Endothelial cell of umbilical vein (primary cell): ENCODE measurements at regions not wholly inside any gene's neighbourhood (a gene's known extent, or its start where the extent isn't known, plus 50 kb on each side); places are given as distances from the start of the nearest gene placed in this dataset.

Experiments
- BruUV-seq: library from RNA; stranded (reverse); fragments of 400-500 nt; replicated peaks from 2 replicates; lab custom pipeline; 2021; lab: Mats Ljungman, UMichigan
- CTCF ChIA-PET: fragments of 300-600, 350-600 bp; sonication (Branson Sonifier 250); formaldehyde crosslinking; loops from one replicate; lab custom pipeline; 2021; ENCODE audit warnings: antibody characterized with exemption, inconsistent platforms; lab: Charles Lee
- POLR2A ChIA-PET: fragments of 300-600, 350-600 bp; sonication (Branson Sonifier 250); formaldehyde crosslinking; loops from one replicate; lab custom pipeline; 2021; ENCODE audit warnings: antibody characterized with exemption, inconsistent platforms; lab: Charles Lee
- DNase-seq: peaks from one replicate; pipeline ENCODE4 v3.0.0-alpha.2; 2011; ENCODE audit warnings: low read depth, low spot score
- FAIRE-seq: peaks from 2 replicates; lab custom pipeline; 2011; peaks lifted over from hg19 to GRCh38; lab: Jason Lieb, UNC
- H2AFZ ChIP-seq: 2 replicates; pipeline ENCODE4 v1.6.0; 2012; ENCODE audit warnings: low read depth, low read length, control low read depth, inconsistent platforms
- H3K27ac ChIP-seq: 2 replicates; pipeline ENCODE4 v1.5.1; 2011; ENCODE audit warnings: low read depth, mild to moderate bottlenecking, control low read depth, low read length, moderate library complexity; ENCODE audit not compliant: insufficient read depth
- H3K27me3 ChIP-seq, 2 experiments: 2 replicates each; pipeline versions ENCODE4 v1.6.0 to v1.6.1; 2011; ENCODE audit warnings: low read length in 2 of 2, mixed read lengths in 1 of 2; ENCODE audit not compliant: control insufficient read depth in 2 of 2, insufficient read depth in 2 of 2
- H3K36me3 ChIP-seq, 2 experiments: 2 replicates in 1 of 2; 3 replicates in 1 of 2; pipeline ENCODE4 v1.5.1; 2011; ENCODE audit warnings: low read length in 2 of 2, mild to moderate bottlenecking in 1 of 2, moderate library complexity in 1 of 2; ENCODE audit not compliant: control insufficient read depth in 2 of 2, insufficient read depth in 2 of 2; ENCODE audit errors: extremely low read depth in 1 of 2
- H3K4me1 ChIP-seq: 3 replicates; pipeline ENCODE4 v1.5.1; 2011; ENCODE audit warnings: mild to moderate bottlenecking, low read length; ENCODE audit not compliant: control insufficient read depth, insufficient read depth; ENCODE audit errors: extremely low read depth
- H3K4me2 ChIP-seq: 2 replicates; pipeline ENCODE4 v1.6.1; 2011; ENCODE audit warnings: low read length, control low read depth, mixed read lengths; ENCODE audit not compliant: insufficient read depth
- H3K4me3 ChIP-seq, 3 experiments: fragments of 200-600 bp in 1 of 3; sonication (generic), shearing (Covaris generic) in 1 of 3; replicated peaks in 1 of 3; 2 replicates each; pipeline ENCODE4 v1.5.1; 2011 to 2016; ENCODE audit warnings: control low read depth in 3 of 3, low read length in 3 of 3, mild to moderate bottlenecking in 2 of 3, inconsistent platforms in 1 of 3, low read depth in 1 of 3, moderate library complexity in 1 of 3; ENCODE audit not compliant: insufficient read depth in 1 of 3
- H3K79me2 ChIP-seq: 2 replicates; pipeline ENCODE4 v1.6.0; 2012; ENCODE audit warnings: low read length, inconsistent platforms; ENCODE audit not compliant: control insufficient read depth, insufficient read depth
- H3K9ac ChIP-seq: replicated peaks from 2 replicates; pipeline ENCODE3; 2011; ENCODE audit warnings: low read length, control low read depth; ENCODE audit not compliant: insufficient read depth; ENCODE audit errors: extremely low read depth
- H3K9me1 ChIP-seq: replicated peaks from 3 replicates; pipeline ENCODE4 v1.6.0; 2011; ENCODE audit warnings: mild to moderate bottlenecking, low read length; ENCODE audit not compliant: control insufficient read depth, insufficient read depth; ENCODE audit errors: extremely low read depth
- H3K9me3 ChIP-seq: replicated peaks from 2 replicates; pipeline ENCODE4 v1.5.1; 2012; ENCODE audit warnings: low read length, inconsistent platforms; ENCODE audit not compliant: control insufficient read depth, insufficient read depth
- H4K20me1 ChIP-seq: replicated peaks from 2 replicates; pipeline ENCODE3; 2011; ENCODE audit warnings: mild to moderate bottlenecking, low read length; ENCODE audit not compliant: control insufficient read depth, insufficient read depth; ENCODE audit errors: extremely low read depth
- EZH2 ChIP-seq: IDR thresholded peaks from 2 replicates; pipeline ENCODE4 v1.6.1; 2012; ENCODE audit warnings: borderline replicate concordance, low read depth, mild to moderate bottlenecking, moderate library complexity, low read length, inconsistent platforms; ENCODE audit not compliant: severe bottlenecking
- FOS ChIP-seq: IDR thresholded peaks from 2 replicates; pipeline ENCODE4 v1.6.1; 2011; ENCODE audit warnings: mild to moderate bottlenecking, low read length, moderate library complexity, borderline replicate concordance; ENCODE audit not compliant: insufficient read depth
- GATA2 ChIP-seq: IDR thresholded peaks from 2 replicates; pipeline ENCODE4 v1.7.0; 2011; ENCODE audit warnings: low read depth, mild to moderate bottlenecking, moderate library complexity, mixed read lengths, low read length; ENCODE audit not compliant: insufficient read length, insufficient read depth
- JUN ChIP-seq: IDR thresholded peaks from 2 replicates; pipeline ENCODE4 v1.6.1; 2011; ENCODE audit warnings: borderline replicate concordance, low read depth; ENCODE audit not compliant: insufficient read length, insufficient read depth
- MYC ChIP-seq: IDR thresholded peaks from one replicate; pipeline ENCODE4 v1.6.1; 2011; ENCODE audit warnings: mild to moderate bottlenecking, low read depth, low read length
- POLR2AphosphoS5 ChIP-seq: IDR thresholded peaks from 2 replicates; pipeline ENCODE4 v1.6.1; 2012; ENCODE audit warnings: low read depth, mild to moderate bottlenecking, control low read depth, low read length, moderate library complexity; ENCODE audit not compliant: insufficient read depth
- dilution Hi-C: fragments of 300-500 bp; cut with MboI; formaldehyde crosslinking; loops from one replicate; pipeline ENCODE4 v1.15.0; 2019; ENCODE audit warnings: low sequenced_read_pairs; ENCODE audit not compliant: extremely low pct_ligation_motif_present
- intact Hi-C: fragments of 100-400 bp; cut with micrococcal nuclease; formaldehyde crosslinking; loops from one replicate; pipeline ENCODE4 v1.10.0; 2022
- TF ChIP-seq, protein P1 (sequence below), 2 donors: IDR thresholded peaks; 1 replicate in 1 of 2; 2 replicates in 1 of 2; pipeline ENCODE4 v1.5.1; 2011; ENCODE audit warnings: low read length in 2 of 2, mild to moderate bottlenecking in 2 of 2, moderate library complexity in 2 of 2, control low read depth in 1 of 2, inconsistent platforms in 1 of 2, low read depth in 1 of 2; ENCODE audit not compliant: insufficient read depth in 1 of 2; ENCODE audit errors: extremely low read depth in 1 of 2

DNA sequence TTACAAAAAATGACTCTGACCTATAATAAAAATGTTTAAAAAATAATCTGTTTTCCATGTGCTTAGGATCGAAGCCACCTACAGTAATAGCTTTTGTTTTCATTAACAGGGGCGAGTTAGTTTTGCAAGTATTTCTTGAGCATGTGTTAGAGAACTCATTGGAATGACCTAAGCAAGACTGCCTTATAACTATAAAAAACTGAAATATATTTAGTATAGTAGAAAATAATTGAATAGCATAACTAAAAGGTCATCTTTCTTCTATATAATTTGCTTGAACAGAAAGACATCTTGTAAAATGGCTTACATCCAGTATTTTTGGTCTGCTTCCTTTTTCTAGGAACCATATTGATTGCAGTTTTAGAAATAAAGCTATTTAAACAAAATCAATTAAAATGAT lies 241.5 kb upstream of the NRIP1 start:
- POLR2A ChIA-PET, result no interaction called here
- no peaks in the 10 kb centered on the region for H3K27me3 ChIP-seq
- H3K36me3 ChIP-seq, result no peaks in the 10 kb centered on the region
- no peak overlapping the region for H3K27ac ChIP-seq
- TF ChIP-seq JUN (no peak), MYC (no peak), EZH2 (no peak), GATA2 (no peak), FOS (no peak), POLR2AphosphoS5 (no peak)
- TF ChIP-seq, protein P1, sequence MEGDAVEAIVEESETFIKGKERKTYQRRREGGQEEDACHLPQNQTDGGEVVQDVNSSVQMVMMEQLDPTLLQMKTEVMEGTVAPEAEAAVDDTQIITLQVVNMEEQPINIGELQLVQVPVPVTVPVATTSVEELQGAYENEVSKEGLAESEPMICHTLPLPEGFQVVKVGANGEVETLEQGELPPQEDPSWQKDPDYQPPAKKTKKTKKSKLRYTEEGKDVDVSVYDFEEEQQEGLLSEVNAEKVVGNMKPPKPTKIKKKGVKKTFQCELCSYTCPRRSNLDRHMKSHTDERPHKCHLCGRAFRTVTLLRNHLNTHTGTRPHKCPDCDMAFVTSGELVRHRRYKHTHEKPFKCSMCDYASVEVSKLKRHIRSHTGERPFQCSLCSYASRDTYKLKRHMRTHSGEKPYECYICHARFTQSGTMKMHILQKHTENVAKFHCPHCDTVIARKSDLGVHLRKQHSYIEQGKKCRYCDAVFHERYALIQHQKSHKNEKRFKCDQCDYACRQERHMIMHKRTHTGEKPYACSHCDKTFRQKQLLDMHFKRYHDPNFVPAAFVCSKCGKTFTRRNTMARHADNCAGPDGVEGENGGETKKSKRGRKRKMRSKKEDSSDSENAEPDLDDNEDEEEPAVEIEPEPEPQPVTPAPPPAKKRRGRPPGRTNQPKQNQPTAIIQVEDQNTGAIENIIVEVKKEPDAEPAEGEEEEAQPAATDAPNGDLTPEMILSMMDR (IDR thresholded peaks at IDR 0.05; ENCODE audit: extremely low read depth in 1 of 2, insufficient read depth in 1 of 2, low read depth in 1 of 2, low read length in 2 of 2), result no peak
- H3K9ac ChIP-seq, result no peak overlapping the region
- no peak overlapping the region for H2AFZ ChIP-seq
- no peaks in the 10 kb centered on the region for H3K9me1 ChIP-seq
- H4K20me1 ChIP-seq, result no peaks in the 10 kb centered on the region
- H3K4me2 ChIP-seq, result no peak overlapping the region
- DNase-seq, result no peak
- H3K4me1 ChIP-seq, result no peaks in the 10 kb centered on the region
- H3K79me2 ChIP-seq, result no peaks in the 10 kb centered on the region
- BruUV-seq, result no TSS peak
- intact Hi-C loops (no loop called here), dilution Hi-C loops (no loop called here)
- CTCF ChIA-PET, result no interaction called here
- no peak overlapping the region for H3K4me3 ChIP-seq
- FAIRE-seq, result no peak
- H3K9me3 ChIP-seq, result no peaks in the 10 kb centered on the region
